IMR-90 (cell line): ENCODE measurements at regions not wholly inside any gene's neighbourhood (a gene's known extent, or its start where the extent isn't known, plus 50 kb on each side); places are given as distances from the start of the nearest gene placed in this dataset.
A peak's percentile ranks its signal among the peaks of the same experiment; 100 is the strongest.

Source experiments
- ATAC-seq: fragments of 200-7000 bp; cut with Tn5 transposase; 2 replicates; pipeline ENCODE4 v1.9.1; 2020; ENCODE audit warnings: low read depth, mild to moderate bottlenecking, moderate library complexity
- BruUV-seq: library from RNA; stranded (reverse); fragments of 400-500 nt; replicated peaks from 2 replicates; lab custom pipeline; 2021; lab: Mats Ljungman, UMichigan
- CTCF ChIA-PET: fragments of 300-600 bp; formaldehyde crosslinking; extraction: SDS; loops from one replicate; lab custom pipeline; 2021; ENCODE audit warnings: antibody characterized with exemption; lab: Yijun Ruan, JAX
- POLR2A ChIA-PET: fragments of 300-600 bp; sonication (Branson Sonifier 250); formaldehyde crosslinking; loops from one replicate; lab custom pipeline; 2022; ENCODE audit warnings: antibody characterized with exemption; ENCODE audit not compliant: unreplicated experiment; lab: Charles Lee
- DNase-seq: peaks from one replicate; pipeline ENCODE4 v3.0.0; 2013
- H2AFZ ChIP-seq: replicated peaks from 2 replicates; pipeline ENCODE3; 2013; ENCODE audit warnings: low read length, mild to moderate bottlenecking; ENCODE audit not compliant: poor library complexity
- H2AK5ac ChIP-seq: 2 replicates; pipeline ENCODE4 v1.6.1; 2013; ENCODE audit warnings: low read depth, low read length, inconsistent platforms
- H2AK9ac ChIP-seq: replicated peaks from 2 replicates; pipeline ENCODE3; 2013; ENCODE audit warnings: mild to moderate bottlenecking, low read depth, low read length, moderate library complexity; ENCODE audit not compliant: poor library complexity
- H2BK120ac ChIP-seq: 2 replicates; pipeline ENCODE4 v1.6.1; 2013; ENCODE audit warnings: low read depth, low read length, inconsistent platforms
- H2BK15ac ChIP-seq: 3 replicates; pipeline ENCODE4 v1.6.1; 2013; ENCODE audit warnings: low read depth, low read length, inconsistent platforms
- H2BK20ac ChIP-seq: 2 replicates; pipeline ENCODE4 v1.6.1; 2013; ENCODE audit warnings: low read depth, mild to moderate bottlenecking, inconsistent platforms, low read length, moderate library complexity
- H2BK5ac ChIP-seq: 2 replicates; pipeline ENCODE4 v1.6.1; 2013; ENCODE audit warnings: mild to moderate bottlenecking, low read depth, low read length, inconsistent platforms; ENCODE audit not compliant: poor library complexity, severe bottlenecking
- H3K14ac ChIP-seq: replicated peaks from 2 replicates; pipeline ENCODE4 v1.6.1; 2013; ENCODE audit warnings: low read depth, low read length, inconsistent platforms
- H3K18ac ChIP-seq: 2 replicates; pipeline ENCODE4 v1.6.1; 2013; ENCODE audit warnings: low read depth, low read length, control low read depth
- H3K23ac ChIP-seq: 2 replicates; pipeline ENCODE4 v1.6.1; 2013; ENCODE audit warnings: low read depth, low read length, inconsistent platforms
- H3K27ac ChIP-seq: 2 replicates; pipeline ENCODE4 v1.5.1; 2013; ENCODE audit warnings: mild to moderate bottlenecking, control low read depth, low read length; ENCODE audit not compliant: insufficient read depth
- H3K27me3 ChIP-seq: 2 replicates; pipeline ENCODE4 v1.6.1; 2013; ENCODE audit warnings: low read length; ENCODE audit not compliant: control insufficient read depth, insufficient read depth
- H3K36me3 ChIP-seq: 2 replicates; pipeline ENCODE4 v1.6.1; 2013; ENCODE audit warnings: low read length, mixed read lengths; ENCODE audit not compliant: control insufficient read depth, insufficient read depth
- H3K4ac ChIP-seq: 2 replicates; pipeline ENCODE4 v1.6.1; 2013; ENCODE audit warnings: low read depth, low read length, inconsistent platforms
- H3K4me1 ChIP-seq: 2 replicates; pipeline ENCODE4 v1.6.1; 2013; ENCODE audit warnings: low read length, mixed read lengths; ENCODE audit not compliant: control insufficient read depth, insufficient read depth
- H3K4me2 ChIP-seq: 2 replicates; pipeline ENCODE4 v1.6.1; 2013; ENCODE audit warnings: low read depth, mild to moderate bottlenecking, control low read depth, low read length, moderate library complexity
- H3K4me3 ChIP-seq: 2 replicates; pipeline ENCODE4 v1.5.1; 2013; ENCODE audit warnings: low read depth, mild to moderate bottlenecking, control low read depth, low read length, moderate library complexity; ENCODE audit not compliant: insufficient read depth
- H3K56ac ChIP-seq: 2 replicates; pipeline ENCODE4 v1.6.1; 2013; ENCODE audit warnings: low read length, inconsistent platforms; ENCODE audit not compliant: insufficient read depth; ENCODE audit errors: extremely low read depth
- H3K79me1 ChIP-seq, 2 experiments: 2 replicates each; pipeline ENCODE4 v1.6.1; 2013; ENCODE audit warnings: low read length in 2 of 2, inconsistent platforms in 1 of 2, low read depth in 1 of 2
- H3K9ac ChIP-seq: 2 replicates; pipeline ENCODE4 v1.6.1; 2013; ENCODE audit warnings: low read depth, low read length, control low read depth
- H3K9me1 ChIP-seq: 2 replicates; pipeline ENCODE4 v1.6.1; 2013; ENCODE audit warnings: low read length, inconsistent platforms; ENCODE audit not compliant: insufficient read depth
- H3K9me3 ChIP-seq: 2 replicates; pipeline ENCODE4 v1.6.1; 2013; ENCODE audit warnings: low read length; ENCODE audit not compliant: control insufficient read depth, insufficient read depth
- H4K20me1 ChIP-seq: 2 replicates; pipeline ENCODE4 v1.6.1; 2013; ENCODE audit warnings: low read length, inconsistent platforms; ENCODE audit not compliant: insufficient read depth
- H4K5ac ChIP-seq: 2 replicates; pipeline ENCODE4 v1.6.1; 2013; ENCODE audit warnings: mild to moderate bottlenecking, low read depth, low read length, control low read depth
- H4K8ac ChIP-seq, 2 experiments: 2 replicates each; pipeline ENCODE4 v1.6.1; 2013; ENCODE audit warnings: low read depth in 2 of 2, low read length in 2 of 2, control low read depth in 1 of 2, inconsistent platforms in 1 of 2
- H4K91ac ChIP-seq: 2 replicates; pipeline ENCODE4 v1.6.1; 2013; ENCODE audit warnings: low read depth, low read length, inconsistent platforms; ENCODE audit not compliant: insufficient read depth
- BHLHE40 ChIP-seq: fragments of 150-350 bp; IDR thresholded peaks from 2 replicates; pipeline ENCODE4 v1.6.1; 2016; ENCODE audit warnings: mild to moderate bottlenecking, low read depth, low read length
- CEBPB ChIP-seq: IDR thresholded peaks from 2 replicates; pipeline ENCODE4 v1.6.1; 2012; ENCODE audit warnings: low read depth, low read length, improper control_type of control experiment
- CHD1 ChIP-seq: IDR thresholded peaks from 2 replicates; pipeline ENCODE4 v1.6.1; 2012; ENCODE audit warnings: low read depth, low read length, improper control_type of control experiment
- CTCF ChIP-seq: conservative IDR thresholded peaks from 2 replicates; pipeline ENCODE4 v1.5.1; 2012; ENCODE audit warnings: mild to moderate bottlenecking, low read depth, low read length, improper control_type of control experiment
- MAFK ChIP-seq: IDR thresholded peaks from 2 replicates; pipeline ENCODE4 v1.6.1; 2012; ENCODE audit warnings: low read depth, low read length, improper control_type of control experiment
- MXI1 ChIP-seq: IDR thresholded peaks from 2 replicates; pipeline ENCODE4 v1.6.1; 2012; ENCODE audit warnings: low read depth, mild to moderate bottlenecking, low read length, moderate library complexity, borderline replicate concordance
- NFE2L2 ChIP-seq: fragments of 150-350 bp; IDR thresholded peaks from 2 replicates; pipeline ENCODE4 v1.6.1; 2016; ENCODE audit warnings: low read depth, mild to moderate bottlenecking, low read length
- POLR2A ChIP-seq: IDR thresholded peaks from 2 replicates; pipeline ENCODE4 v1.6.1; 2012; ENCODE audit warnings: mild to moderate bottlenecking, low read depth, low read length
- RAD21 ChIP-seq: IDR thresholded peaks from 2 replicates; pipeline ENCODE4 v1.6.1; 2012; ENCODE audit warnings: low read length, improper control_type of control experiment
- RFX5 ChIP-seq: IDR thresholded peaks from 2 replicates; pipeline ENCODE4 v1.8.0; 2012; ENCODE audit warnings: low read depth, mild to moderate bottlenecking, low read length, moderate library complexity
- WGBS, 2 experiments: methylation state at CpG; one replicate each; pipeline versions ENCODE4 v1.1.5 to v1.1.7; 2013; ENCODE audit warnings: missing lambda C conversion rate in 2 of 2; ENCODE audit not compliant: insufficient read length in 1 of 2; ENCODE audit errors: extremely low coverage in 2 of 2; 5-methylcytosine and 5-hydroxymethylcytosine counted together
- dilution Hi-C: fragments of 300-500 bp; cut with HindIII; formaldehyde crosslinking; loops from one replicate; pipeline ENCODE4 v1.14.3; 2018; ENCODE audit warnings: low sequenced_read_pairs; ENCODE audit not compliant: unreplicated experiment
- in situ Hi-C: fragments of 300-500 bp; cut with MboI; formaldehyde crosslinking; loops from 3 replicates; pipeline ENCODE4 v1.14.3; 2019; ENCODE audit warnings: low sequenced_read_pairs, inconsistent platforms, mixed read lengths
- intact Hi-C: fragments of 100-400 bp; cut with micrococcal nuclease; formaldehyde crosslinking; loops from 2 replicates; pipeline ENCODE4 v1.10.0; 2022
- TF ChIP-seq, protein P1 (sequence below): fragments of 150-350 bp; IDR thresholded peaks from 2 replicates; pipeline ENCODE4 v1.6.1; 2016; ENCODE audit warnings: low read depth, mild to moderate bottlenecking, low read length, moderate library complexity, borderline replicate concordance
- TF ChIP-seq, protein P2 (sequence below): fragments of 150-350 bp; IDR thresholded peaks from 2 replicates; pipeline ENCODE4 v1.6.1; 2017; ENCODE audit warnings: mild to moderate bottlenecking, antibody characterized with exemption, low read length, low read depth

DNA sequence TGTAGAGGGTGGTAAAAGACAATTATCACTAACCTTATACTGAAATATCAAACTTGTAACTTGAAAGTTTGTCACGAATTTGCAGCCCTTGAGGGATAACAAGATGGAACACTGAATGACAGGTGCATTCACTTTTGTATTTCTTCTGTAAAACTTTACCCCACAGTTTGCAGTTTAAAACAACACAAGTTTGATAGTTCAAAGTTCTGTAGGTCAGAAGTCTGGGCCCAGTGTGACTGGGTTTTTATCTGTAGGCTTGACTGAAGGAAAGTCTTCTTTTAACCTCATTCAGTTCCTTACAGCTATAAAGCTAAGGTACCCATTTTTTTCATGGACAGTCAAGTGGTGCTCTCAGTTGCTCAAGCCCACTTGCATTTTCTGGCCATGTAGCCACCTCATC is 257.1 kb upstream of the NRXN1 start:
- BruUV-seq: no TSS peak
- H3K23ac ChIP-seq: no peak overlapping the region
- no peaks in the 10 kb centered on the region for H3K9me3 ChIP-seq
- H3K79me1 ChIP-seq: no peaks in the 10 kb centered on the region
- no peak overlapping the region for H4K5ac ChIP-seq
- TF ChIP-seq RAD21 (no peak), CTCF (no peak), MXI1 (no peak), CEBPB (no peak), RFX5 (no peak), BHLHE40 (no peak), MAFK (no peak), POLR2A (no peak), NFE2L2 (no peak), CHD1 (no peak)
- TF ChIP-seq, protein P1, sequence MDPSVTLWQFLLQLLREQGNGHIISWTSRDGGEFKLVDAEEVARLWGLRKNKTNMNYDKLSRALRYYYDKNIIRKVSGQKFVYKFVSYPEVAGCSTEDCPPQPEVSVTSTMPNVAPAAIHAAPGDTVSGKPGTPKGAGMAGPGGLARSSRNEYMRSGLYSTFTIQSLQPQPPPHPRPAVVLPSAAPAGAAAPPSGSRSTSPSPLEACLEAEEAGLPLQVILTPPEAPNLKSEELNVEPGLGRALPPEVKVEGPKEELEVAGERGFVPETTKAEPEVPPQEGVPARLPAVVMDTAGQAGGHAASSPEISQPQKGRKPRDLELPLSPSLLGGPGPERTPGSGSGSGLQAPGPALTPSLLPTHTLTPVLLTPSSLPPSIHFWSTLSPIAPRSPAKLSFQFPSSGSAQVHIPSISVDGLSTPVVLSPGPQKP: no peak
- TF ChIP-seq, protein P2, sequence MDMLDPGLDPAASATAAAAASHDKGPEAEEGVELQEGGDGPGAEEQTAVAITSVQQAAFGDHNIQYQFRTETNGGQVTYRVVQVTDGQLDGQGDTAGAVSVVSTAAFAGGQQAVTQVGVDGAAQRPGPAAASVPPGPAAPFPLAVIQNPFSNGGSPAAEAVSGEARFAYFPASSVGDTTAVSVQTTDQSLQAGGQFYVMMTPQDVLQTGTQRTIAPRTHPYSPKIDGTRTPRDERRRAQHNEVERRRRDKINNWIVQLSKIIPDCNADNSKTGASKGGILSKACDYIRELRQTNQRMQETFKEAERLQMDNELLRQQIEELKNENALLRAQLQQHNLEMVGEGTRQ: no peak
- in situ Hi-C loops: no loop called here
- intact Hi-C loops: no loop called here
- H2BK15ac ChIP-seq: 0 out of 3 replicates have a peak overlapping the region, but pooled peaks have one; percentile 14
- no peaks in the 10 kb centered on the region for H3K4me1 ChIP-seq
- H4K8ac ChIP-seq: no peak overlapping the region
- POLR2A ChIA-PET: no interaction called here
- no peak overlapping the region for H2BK5ac ChIP-seq
- CTCF ChIA-PET: no interaction called here
- no peak overlapping the region for H4K91ac ChIP-seq
- H3K4me2 ChIP-seq: no peak overlapping the region
- H3K9me1 ChIP-seq: no peaks in the 10 kb centered on the region
- DNase-seq: no peak
- H3K36me3 ChIP-seq: no peaks in the 10 kb centered on the region
- no peak for ATAC-seq
- H2BK20ac ChIP-seq: peak overlapping the region; percentile 13; the same call in 1 of the 2 replicates
- H2AK5ac ChIP-seq: no peak overlapping the region
- H3K56ac ChIP-seq: no peak overlapping the region
- no peak overlapping the region for H3K4me3 ChIP-seq
- no peak overlapping the region for H3K18ac ChIP-seq
- no peaks in the 10 kb centered on the region for H3K27me3 ChIP-seq
- H2AFZ ChIP-seq: no peak overlapping the region
- no peaks in the 10 kb centered on the region for H4K20me1 ChIP-seq
- WGBS, 2 experiments: no CpG with 5 or more reads among the region's 1 CpG
- H2AK9ac ChIP-seq: no peak overlapping the region
- H3K9ac ChIP-seq: no peak overlapping the region
- H3K27ac ChIP-seq: no peak overlapping the region
- H3K4ac ChIP-seq: no peak overlapping the region
- no peak overlapping the region for H3K14ac ChIP-seq
- dilution Hi-C loops: no loop called here
- peak overlapping the region; percentile 36 for H2BK120ac ChIP-seq
